Esophagus mucosa (tissue), 1 donor: ENCODE measurements at regions not wholly inside any gene's neighbourhood (a gene's known extent, or its start where the extent isn't known, plus 50 kb on each side); places are given as distances from the start of the nearest gene placed in this dataset.
A peak's percentile ranks its signal among the peaks of the same experiment; 100 is the strongest.

Experiments used
- ATAC-seq: fragments of 200-7000 bp; cut with Tn5 transposase; one replicate; pipeline ENCODE4 v1.9.1; 2020
- donor health status: DM: yes; HTN: yes; CAD: no.

- ATAC-seq: no peak
Observed at GRCh38 chr10:106467506-106467905, 697.0 kb downstream of the SORCS1 start.

GRCh38 chr10:106457522-106457921, 707.0 kb downstream of the SORCS1 start:
- ATAC-seq: no peak

- no peak for ATAC-seq
Observed at GRCh38 chr10:106454233-106454632, 710.3 kb downstream of the SORCS1 start.

GRCh38 chr10:106450966-106451365, 713.5 kb downstream of the SORCS1 start:
- no peak for ATAC-seq

GRCh38 chr10:106446920-106447319, 717.6 kb downstream of the SORCS1 start:
- ATAC-seq: no peak

GRCh38 chr10:106442223-106442622, 722.3 kb downstream of the SORCS1 start:
- ATAC-seq: no peak

- peak; percentile 93 for ATAC-seq
Observed at GRCh38 chr10:106440767-106441166, 723.7 kb downstream of the SORCS1 start.

- peak; percentile 89 for ATAC-seq
Observed at GRCh38 chr10:106440355-106440754, 724.2 kb downstream of the SORCS1 start.

- no peak for ATAC-seq
Observed at GRCh38 chr10:106439366-106439765, 725.1 kb downstream of the SORCS1 start.

GRCh38 chr10:106438386-106438785, 726.1 kb downstream of the SORCS1 start:
- ATAC-seq: no peak

GRCh38 chr10:106436123-106436715, 728.3 kb downstream of the SORCS1 start:
- ATAC-seq: peak; percentile 74

GRCh38 chr10:106435081-106435480, 729.4 kb downstream of the SORCS1 start:
- ATAC-seq: no peak

- no peak for ATAC-seq
Observed at GRCh38 chr10:106424981-106425380, 739.5 kb downstream of the SORCS1 start.

GRCh38 chr10:106424054-106424453, 740.5 kb downstream of the SORCS1 start:
- ATAC-seq: peak; percentile 98

GRCh38 chr10:106410331-106410730, 754.2 kb downstream of the SORCS1 start:
- ATAC-seq: no peak

- ATAC-seq: no peak
Observed at GRCh38 chr10:106405141-106405540, 759.4 kb downstream of the SORCS1 start.

GRCh38 chr10:106402458-106402857, 762.0 kb downstream of the SORCS1 start:
- no peak for ATAC-seq

GRCh38 chr10:106401967-106402366, 762.5 kb downstream of the SORCS1 start:
- no peak for ATAC-seq

GRCh38 chr10:106401161-106401560, 763.3 kb downstream of the SORCS1 start:
- ATAC-seq: no peak

GRCh38 chr10:106399112-106399511, 765.4 kb downstream of the SORCS1 start:
- ATAC-seq: no peak

GRCh38 chr10:106396192-106396591, 768.3 kb downstream of the SORCS1 start:
- no peak for ATAC-seq

GRCh38 chr10:106395041-106395749, 769.3 kb downstream of the SORCS1 start:
- no peak for ATAC-seq

- no peak for ATAC-seq
Observed at GRCh38 chr10:106392778-106393177, 771.7 kb downstream of the SORCS1 start.

- no peak for ATAC-seq
Observed at GRCh38 chr10:106387063-106387462, 777.4 kb downstream of the SORCS1 start.

GRCh38 chr10:106384496-106384895, 780.0 kb downstream of the SORCS1 start:
- no peak for ATAC-seq
